SK-N-MC (cell line): ENCODE measurements at regions not wholly inside any gene's neighbourhood (a gene's known extent, or its start where the extent isn't known, plus 50 kb on each side); places are given as distances from the start of the nearest gene placed in this dataset.

Source experiments
- EZH2 ChIP-seq: fragments of 200-600 bp; sonication (generic); IDR thresholded peaks from one replicate; pipeline ENCODE4 v1.6.1; 2017; ENCODE audit warnings: antibody characterized with exemption
- FOXP2 ChIP-seq: optimal IDR thresholded peaks from 2 replicates; pipeline ENCODE3; 2011; ENCODE audit warnings: mild to moderate bottlenecking, moderate library complexity; ENCODE audit not compliant: insufficient read depth; ENCODE audit errors: extremely low read length, control extremely low read depth
- POLR2AphosphoS5 ChIP-seq: IDR thresholded peaks from 2 replicates; pipeline ENCODE4 v1.6.1; 2012; ENCODE audit warnings: mild to moderate bottlenecking, low read depth, low read length, borderline replicate concordance

GRCh38 chr10:128429321-128429720 lies 303.1 kb upstream of the MKI67 start:
- no peak for TF ChIP-seq EZH2
- TF ChIP-seq POLR2AphosphoS5 = no peak
- no peak for TF ChIP-seq FOXP2
